ENCODE measurements at regions not wholly inside any gene's neighbourhood (a gene's known extent, or its start where the extent isn't known, plus 50 kb on each side); places are given as distances from the start of the nearest gene placed in this dataset.

DNA sequence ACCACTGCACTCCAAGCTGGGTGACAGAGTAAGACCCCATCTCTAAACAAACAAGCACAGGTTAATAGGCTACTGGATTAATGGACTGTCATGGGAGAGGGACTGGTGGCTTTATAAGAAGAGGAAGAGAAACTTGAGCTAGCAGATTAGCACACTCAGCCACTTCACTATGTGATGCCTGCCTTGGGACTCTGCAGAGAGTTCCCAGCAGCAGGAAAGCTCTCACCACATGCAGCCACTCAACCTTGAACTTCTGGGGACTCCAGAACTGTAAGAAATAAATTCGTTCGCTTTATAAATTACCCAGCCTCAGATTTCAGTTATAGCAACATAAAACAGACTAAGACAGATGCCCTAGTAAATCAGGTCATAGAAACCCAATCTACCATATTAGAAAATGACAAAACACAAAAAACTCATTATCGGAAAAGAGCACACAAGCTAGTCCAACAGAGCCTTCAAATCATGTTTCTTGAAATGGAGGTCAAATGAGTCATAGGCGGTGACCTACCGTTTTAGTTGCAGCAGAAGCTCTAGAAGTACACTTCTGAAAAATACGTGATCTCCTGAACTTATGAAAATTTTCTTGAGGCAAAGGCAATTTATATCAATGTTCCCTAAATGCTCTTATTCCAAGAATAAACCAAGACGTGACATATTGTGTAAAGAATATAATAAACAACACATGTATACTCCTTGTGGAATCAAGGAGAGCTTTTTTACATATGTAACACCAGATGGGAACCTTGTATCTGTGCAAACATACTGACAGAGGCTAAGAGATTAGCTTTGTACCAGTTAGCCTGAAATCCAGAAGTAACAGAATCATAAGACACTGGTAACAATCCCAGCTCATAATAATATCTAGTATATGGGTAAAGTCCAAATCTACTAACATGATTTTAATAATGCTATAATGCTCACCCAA lies 340.9 kb upstream of the SGCG start:
- TF ChIP-seq, protein P1, sequence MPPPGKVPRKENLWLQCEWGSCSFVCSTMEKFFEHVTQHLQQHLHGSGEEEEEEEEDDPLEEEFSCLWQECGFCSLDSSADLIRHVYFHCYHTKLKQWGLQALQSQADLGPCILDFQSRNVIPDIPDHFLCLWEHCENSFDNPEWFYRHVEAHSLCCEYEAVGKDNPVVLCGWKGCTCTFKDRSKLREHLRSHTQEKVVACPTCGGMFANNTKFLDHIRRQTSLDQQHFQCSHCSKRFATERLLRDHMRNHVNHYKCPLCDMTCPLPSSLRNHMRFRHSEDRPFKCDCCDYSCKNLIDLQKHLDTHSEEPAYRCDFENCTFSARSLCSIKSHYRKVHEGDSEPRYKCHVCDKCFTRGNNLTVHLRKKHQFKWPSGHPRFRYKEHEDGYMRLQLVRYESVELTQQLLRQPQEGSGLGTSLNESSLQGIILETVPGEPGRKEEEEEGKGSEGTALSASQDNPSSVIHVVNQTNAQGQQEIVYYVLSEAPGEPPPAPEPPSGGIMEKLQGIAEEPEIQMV (tag; conservative IDR thresholded peaks at IDR 0.05; ENCODE audit: low read depth): no peak
- TF ChIP-seq, protein P2, sequence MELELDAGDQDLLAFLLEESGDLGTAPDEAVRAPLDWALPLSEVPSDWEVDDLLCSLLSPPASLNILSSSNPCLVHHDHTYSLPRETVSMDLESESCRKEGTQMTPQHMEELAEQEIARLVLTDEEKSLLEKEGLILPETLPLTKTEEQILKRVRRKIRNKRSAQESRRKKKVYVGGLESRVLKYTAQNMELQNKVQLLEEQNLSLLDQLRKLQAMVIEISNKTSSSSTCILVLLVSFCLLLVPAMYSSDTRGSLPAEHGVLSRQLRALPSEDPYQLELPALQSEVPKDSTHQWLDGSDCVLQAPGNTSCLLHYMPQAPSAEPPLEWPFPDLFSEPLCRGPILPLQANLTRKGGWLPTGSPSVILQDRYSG (tag; conservative IDR thresholded peaks at IDR 0.05; ENCODE audit: low read depth): no peak
- TF ChIP-seq FOS (IDR thresholded peaks at IDR 0.05; ENCODE audit: extremely low read depth, insufficient read length): no peak
- no peak for TF ChIP-seq NONO (IDR thresholded peaks at IDR 0.05; ENCODE audit: low read depth in 2 of 2, low read length in 1 of 2)
